Activated T-cell treated with anti-CD3 and anti-CD28 coated beads, Interleukin-2, amount 50 U/mL, for 48 hours (primary cell): ENCODE measurements at regions not wholly inside any gene's neighbourhood (a gene's known extent, or its start where the extent isn't known, plus 50 kb on each side); places are given as distances from the start of the nearest gene placed in this dataset.

Source experiments
- DNase-seq, 2 experiments: peaks; one replicate each; pipeline ENCODE4 v3.0.0-alpha.2; 2020

DNA sequence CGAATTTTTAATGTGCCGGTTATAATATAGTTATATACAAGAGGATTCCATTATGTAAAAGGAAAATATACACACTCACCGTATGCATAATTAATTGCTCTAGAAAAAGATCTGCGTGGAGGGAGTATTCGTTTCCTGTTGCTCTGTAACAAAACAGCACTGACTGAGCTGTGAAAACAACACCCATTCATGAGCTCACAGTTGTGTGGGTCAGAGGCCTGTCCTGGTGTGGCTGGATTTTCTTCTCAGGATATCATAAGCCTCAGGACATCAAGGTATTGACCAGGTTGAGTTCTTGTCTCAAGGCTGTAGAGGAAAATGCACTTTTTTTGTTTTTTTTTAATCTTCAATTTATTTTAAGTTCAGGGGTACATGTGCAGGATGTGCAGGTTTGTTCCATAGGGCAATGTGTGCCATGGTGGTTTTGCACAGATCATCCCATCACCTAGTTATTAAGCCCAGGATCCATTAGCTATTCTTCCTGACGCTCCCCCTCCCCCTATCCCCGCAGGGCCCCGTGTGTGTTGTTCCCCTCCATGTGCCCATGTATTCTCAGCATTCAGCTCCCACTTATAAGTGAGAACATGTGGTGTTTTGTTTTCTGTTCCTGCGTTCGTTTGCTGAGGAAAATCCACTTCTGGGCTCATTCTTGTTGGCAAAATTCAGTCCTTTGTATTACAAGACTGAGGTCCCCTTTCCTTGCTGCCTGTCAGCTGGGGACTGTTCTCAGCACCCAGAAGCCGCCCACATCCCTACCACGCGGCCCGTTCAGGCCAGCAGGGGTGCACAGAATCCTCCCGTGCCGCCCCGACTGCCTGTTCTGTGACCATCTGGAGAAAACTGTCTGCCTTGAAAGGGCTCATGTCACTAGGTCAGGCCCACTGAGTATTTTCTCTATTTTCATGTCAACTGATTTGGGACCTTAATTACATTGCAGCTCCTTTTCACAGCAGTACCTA is 87.4 kb upstream of the ERRFI1 start:
- DNase-seq, result no peak

DNA sequence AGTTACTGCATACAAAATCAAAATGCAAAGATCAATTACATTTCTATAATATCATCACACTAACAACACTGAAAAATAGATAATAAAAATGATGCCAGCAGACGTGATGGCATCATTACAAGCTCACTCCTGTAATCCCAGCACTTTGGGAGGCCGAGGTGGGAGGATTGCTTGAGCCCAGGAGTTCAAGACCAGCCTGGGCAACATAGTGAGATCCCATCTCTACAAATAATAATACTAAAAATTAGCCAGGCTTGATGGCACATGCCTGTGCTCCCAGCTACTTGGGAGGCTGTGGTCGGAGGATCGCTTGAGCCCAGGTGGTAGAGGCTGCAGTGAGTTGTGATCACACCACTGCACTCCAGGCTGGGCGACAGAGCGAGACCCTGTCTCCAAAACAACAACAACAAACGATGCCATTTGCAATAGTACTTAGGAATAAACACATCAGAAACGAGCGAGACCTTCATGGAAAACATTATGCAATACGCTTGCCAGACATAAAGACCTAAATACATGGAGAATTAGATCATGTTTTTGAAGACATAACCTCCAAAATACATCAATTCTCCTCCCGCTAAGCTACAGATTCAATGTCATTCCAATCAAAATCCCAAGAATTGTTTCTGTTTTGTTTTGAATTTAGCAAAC is 86.6 kb upstream of the ERRFI1 start:
- no peak for DNase-seq

DNA sequence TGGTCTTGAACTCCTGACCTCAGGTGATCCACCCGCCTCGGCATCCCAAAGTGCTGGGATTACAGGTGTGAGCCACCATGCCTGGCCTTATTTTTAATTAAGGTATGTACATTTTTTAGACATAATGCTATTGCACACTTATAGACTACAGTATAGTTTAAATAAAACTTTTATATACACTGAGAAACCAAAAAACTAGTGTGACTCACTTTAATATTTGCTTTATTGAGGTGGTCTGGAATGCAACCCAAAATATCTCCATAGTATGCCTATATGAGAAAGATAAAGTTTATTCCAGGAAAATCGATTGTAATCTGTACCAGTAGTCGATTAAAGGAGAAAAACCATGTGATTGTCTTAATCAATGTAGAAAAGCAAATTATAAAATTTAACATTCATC is 85.5 kb upstream of the ERRFI1 start:
- no peak for DNase-seq

DNA sequence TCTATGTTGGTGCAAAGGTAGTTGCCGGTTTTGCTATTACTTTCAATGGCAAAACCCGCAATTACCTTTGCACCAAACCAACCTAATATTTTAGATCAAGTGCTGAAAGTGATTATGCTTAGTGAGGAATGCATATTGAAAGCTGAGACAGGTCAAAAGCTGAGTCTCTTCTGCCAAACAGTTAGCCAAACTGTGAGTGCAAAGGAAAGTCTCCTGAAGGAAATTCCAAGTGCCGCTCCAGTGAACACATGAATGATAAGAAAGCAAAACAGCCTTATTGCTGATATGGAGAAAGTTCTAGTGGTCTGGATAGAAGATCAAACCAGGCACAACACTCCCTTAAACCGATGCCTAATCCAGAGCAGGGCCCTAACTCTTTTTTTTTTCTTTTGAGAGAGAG is 83.1 kb upstream of the ERRFI1 start:
- DNase-seq, result no peak

DNA sequence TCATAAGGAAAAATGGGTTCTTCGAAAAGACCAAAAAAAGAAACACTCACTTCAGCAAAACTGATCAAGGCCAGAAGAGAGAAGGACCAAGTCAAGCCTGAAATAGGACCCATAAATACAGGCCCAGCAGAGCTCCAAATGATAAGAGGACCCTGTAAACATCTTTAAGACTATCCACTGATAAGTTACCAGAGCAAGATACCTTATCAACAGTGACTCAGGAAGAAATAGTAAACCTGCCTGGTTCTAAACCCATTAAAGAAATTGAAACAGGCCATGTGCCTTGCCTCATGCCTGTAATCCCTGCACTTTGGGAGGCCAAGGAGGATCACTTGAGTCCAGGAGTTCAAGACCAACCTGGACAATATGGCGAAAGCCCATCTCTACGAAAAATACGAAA is 81.8 kb upstream of the ERRFI1 start:
- DNase-seq, result no peak

DNA sequence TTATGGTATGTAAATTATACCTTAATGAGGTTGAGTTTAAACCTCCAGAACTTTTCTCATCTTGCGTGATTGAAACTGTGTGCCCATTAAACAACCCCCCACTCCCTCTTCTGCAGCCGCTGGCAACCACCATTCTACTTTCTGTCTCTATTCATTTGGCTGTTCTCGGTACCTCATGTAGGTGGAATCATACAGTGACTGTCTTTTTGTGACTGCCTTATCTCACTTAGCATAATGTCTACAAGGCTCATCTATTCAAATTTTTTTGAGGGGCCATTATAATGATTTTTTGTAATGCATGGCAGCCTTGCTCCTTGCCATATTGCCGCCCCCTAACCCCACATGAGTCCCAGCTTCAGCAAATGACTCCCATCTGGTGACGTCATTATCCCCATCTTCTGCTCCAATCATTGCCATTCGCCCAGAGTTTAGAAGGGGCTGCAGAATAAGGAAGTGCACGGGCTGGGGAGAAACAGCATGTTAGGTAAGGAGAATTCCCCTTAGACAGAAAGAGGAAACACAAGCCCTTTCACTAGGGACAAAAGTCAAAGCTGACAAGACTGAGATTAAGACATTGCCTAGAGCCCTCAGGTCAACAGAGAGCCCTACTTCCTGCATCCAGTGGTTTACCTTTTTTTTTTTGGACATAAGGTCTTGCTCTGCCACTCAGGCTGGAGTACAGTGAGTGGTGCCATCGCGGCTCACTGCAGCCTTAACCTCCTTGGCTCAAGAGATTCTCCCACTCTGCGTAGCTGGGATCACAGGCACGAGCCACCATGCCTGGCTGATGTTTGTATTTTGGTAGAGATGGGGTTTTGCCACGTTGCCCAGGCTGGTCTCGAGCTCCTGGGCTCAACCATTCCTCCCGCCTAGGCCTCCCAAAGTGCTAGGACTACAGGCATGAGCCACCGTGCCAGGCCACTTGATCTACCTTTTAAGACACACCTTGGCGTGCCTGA is 78.4 kb upstream of the ERRFI1 start:
- DNase-seq, result no peak

DNA sequence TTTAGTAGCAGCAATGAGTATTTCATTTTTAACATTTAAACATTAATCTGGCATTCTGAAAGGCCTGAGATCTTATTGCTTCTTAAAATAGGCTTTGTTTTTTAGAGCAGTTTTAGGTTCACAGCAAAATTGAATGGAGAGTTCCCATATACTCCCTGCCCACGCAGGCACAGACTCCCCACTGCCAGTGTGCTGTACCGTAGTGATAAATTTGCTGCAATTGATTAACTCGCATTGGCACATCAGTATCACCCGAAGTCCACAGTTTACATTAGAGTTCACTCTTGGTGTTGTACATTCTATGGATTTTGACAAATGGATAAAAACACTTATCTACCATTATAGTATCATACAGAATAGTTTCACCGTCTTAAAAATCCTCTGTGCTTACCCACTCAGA is 71.8 kb upstream of the ERRFI1 start:
- no peak for DNase-seq

DNA sequence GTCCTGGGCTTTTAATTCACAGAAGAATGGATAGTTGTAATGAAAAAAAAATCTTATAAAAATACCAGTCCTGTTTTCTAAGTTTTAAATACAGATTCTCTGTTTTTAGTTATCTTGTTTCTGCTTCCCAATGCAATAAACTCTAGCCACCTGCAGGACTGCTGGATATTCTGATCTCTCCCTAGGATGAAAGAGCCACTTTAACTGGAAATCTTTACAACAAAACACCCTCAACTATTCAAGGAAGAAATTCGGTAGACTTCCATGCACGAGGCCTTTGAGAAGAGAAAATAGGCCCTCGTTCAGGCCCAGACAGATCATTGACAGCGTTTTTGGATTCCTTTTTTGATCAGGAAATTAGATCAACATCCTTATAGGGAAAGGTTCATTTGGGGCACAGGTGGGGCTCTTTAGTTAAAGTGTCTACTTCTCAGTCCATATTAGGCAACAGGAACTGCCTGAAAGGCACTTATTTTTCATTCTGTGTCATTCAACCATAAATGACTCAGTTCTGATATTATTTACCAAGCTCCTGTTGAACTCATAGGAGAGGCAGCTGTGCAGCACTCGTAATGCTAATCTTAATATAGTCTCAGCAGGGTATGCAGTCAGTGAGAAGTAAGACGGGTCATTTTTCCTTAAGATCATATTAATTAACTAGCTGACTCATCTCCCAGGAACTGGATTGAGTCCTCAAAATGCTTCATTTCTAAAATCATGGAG is 71.1 kb upstream of the ERRFI1 start:
- peak; percentile 36 to 38 for DNase-seq

DNA sequence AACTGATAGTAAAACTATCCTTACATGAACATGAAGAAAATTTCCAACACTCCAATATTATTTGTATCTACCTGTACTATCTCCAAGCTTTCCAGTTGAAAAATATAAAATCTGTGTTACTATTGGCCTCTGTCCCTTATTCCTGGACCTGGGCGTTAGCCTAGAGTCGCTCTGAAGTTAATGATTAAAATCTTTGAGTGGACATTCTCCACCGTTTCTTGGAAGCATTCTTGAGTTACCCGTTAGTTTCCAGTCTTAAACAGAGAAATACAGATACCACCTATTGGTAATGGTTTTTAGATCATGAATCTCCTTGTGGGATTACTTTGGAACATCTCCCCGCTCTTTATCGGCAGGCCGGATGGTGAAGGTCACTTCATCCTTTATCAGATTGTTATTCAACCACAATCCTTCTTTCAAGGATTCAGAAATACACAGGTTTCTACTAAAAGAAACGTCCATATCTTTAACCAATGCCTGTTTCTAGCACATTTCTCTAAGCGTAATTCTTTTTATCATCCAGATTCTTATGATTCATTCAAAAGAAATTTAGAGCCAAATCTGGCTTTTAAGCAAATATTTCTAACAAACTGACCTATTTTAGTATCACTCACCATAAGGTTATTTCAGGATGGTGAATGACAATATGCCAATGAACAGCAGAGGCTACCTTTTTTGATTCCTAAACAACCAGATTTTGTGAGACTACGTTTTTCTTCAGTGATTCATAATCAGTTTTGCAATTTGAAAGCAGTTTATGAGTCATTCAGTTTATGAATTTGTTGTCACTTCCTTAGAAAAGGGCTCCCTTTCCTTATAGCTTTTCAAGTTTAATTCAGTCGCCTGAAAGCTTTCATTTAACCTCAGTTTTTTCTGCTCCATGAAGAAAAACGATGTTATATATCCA is 70.2 kb upstream of the ERRFI1 start:
- DNase-seq, result no peak

DNA sequence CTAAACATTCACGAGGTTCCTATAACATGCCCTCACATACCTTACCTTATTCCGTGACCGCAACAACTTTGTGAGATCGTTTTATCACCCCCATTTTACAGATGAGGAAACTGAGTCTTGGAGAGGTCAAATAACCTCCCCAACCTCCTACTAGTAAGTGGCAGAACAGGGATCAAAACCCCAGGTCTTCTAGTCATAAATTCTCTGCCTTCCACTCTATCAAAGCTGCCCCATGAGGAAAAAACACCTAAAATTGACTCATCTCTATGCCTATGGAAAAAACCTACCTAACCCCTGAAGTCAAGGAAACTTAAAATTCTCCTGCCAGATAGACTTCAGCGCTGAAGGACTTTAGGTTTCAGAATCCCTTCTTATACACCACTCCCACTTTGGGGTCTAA is 69.5 kb upstream of the ERRFI1 start:
- DNase-seq, result no peak

DNA sequence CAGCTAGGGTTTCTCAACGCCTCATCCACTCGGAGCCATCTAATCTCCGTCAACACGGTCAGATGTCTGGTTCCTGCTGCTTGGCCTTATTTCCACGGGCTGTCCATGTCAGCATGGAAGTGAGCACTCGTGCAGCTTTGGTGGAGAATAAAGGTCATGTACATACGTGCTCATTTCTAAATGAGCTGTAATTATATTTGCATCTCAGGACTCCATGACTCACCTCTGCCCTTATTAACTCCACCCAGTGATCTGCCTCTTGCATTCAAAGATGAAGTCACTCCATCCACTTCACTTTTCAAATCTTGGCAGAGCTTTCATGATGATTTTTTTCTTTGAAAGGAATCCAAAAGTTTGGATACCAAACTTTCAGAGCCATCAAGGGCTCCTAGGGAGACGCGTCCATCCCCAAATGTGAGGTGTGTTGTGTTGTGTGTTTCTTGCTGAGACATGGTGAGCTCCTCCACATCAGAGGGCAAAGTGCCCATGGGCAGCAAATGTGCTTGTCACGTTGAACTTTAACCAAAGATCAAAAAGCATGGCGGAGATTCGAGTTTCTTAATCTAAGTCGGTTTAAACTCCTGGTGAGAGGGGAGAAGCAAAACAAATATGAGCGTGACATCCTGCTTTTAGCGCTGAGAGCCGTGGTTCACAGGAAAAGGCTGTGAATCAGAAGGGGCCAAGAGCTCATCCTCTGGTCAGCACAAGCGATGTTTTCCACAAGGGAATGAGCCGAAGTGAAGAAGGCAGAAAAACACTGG is 68.6 kb upstream of the ERRFI1 start:
- no peak for DNase-seq

DNA sequence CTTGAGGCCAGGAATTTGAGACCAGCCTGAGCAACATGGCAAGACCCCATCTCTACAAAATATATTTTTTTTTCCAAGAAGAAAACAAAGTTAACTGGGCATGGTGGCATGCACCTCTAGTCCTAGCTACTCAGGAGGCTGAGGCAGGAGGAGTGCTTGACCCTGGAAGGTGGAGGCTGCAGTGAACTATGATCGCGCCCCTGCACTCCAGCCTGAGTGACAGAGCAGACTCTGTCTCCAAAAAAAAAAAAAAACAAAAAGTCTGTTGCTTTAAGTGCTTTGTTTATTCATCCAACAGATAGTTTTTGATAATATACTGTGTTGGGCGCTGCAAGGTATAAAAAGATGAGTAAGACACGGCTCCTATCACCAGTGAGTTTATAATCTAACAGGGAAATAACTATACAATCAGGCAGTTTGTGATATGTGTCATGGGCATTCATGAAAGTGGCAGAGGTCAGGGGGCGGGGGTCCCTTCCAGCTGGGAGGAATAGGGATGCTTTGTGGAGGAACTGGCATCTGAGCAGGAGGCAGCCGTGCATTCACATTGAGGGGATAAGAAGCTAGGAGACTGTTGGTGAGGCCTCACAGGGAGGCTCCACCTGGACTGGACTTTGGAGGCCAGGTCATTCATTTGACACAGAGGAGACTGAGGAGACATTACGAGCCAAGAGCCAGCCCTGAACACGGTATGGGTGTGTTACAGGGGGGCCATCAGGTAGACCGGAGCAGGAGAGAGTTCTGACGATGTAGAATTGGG is 67.3 kb upstream of the ERRFI1 start:
- DNase-seq, result no peak

DNA sequence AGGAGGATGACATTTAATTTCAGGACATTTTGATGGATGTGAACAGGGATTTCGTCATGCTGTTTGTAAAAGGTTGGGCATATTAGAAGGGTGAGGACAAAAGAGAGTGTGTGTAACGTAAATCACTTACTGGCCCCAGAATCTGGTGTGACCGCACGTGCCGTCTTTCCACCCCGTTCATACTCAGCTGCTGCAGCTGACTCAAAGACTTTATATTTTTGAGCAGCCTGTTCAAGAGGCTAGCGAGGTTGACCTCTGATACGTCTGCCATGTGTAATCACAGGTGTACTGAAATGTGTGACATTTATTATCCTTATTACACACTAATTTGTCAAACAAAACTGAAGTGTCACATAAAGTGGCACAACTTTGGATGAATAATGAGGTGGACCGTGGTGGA is 66.5 kb upstream of the ERRFI1 start:
- no peak for DNase-seq

DNA sequence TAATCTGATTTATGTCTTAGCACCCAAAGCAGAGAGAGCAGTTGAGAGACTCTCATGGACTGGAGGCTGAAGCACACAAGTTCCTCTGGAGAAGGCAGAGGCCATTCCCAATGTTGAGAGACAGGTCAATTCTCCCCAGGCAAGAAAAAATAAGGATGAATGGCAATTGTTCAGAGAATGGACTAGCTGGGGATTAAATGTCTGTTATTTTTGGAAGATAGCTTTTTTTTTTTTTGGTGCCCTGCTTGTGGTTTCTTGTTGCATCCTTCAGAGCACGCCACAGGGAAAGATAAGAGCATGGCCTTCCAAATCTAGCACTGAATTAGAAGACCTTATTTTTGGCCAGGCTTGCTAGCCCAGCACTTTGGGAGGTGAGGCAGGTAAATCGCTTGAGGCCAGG is 65.6 kb upstream of the ERRFI1 start:
- no peak for DNase-seq

DNA sequence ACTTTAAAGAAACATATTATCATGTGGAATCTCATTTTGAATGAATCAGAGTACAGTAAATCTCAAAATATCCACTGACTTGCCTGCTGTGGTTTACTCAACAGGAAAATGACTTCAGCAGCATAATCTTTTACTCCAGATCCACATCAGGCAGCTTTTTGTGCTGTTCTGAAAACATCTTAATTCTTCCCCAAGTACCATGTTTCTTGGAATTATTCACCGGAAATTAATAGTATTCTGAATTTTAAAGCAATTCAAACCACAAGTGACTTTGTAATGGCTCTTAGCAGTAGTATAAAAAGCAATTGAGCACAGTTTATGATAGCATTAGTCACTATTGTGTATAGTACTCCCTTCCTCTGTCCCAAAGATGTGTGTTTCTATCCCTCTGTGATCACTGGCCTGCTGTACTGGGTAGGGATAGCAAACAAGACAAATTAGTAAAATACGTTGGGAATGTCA is 64.2 kb upstream of the ERRFI1 start:
- DNase-seq, result no peak

DNA sequence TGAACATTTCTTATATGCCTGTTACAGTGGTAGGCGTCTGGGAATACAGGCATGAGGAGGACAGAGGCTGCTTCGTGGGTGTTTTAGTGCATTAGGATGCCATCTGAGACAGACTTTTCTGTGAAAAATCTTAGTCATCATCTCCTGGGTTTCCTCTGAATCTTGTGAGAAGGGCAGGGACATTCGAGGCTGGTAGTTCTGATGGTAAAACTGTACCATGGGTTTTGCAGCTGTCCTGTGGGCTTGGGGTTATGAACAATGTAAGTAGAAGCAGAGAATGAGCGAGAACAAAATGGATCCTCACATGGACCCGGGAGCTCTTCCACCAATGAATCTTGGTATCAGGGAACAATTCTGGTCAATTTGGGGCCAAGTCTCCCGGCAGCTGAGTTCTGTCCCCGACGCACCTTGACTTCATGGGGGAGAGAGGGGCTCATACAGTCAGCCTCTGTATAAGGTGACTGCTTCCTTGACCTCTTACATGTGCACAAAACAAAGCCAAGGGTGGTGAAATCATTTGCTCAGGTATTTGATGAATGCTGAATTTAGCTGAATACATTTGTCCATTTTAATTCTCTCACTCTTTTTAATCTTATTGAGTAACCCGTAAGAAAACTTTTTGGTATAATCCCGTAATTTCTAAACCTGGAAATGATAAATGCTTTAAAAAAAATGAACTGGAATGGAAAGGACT is 63.6 kb upstream of the ERRFI1 start:
- DNase-seq, result peak in 1 of 2 experiments; percentile 31

DNA sequence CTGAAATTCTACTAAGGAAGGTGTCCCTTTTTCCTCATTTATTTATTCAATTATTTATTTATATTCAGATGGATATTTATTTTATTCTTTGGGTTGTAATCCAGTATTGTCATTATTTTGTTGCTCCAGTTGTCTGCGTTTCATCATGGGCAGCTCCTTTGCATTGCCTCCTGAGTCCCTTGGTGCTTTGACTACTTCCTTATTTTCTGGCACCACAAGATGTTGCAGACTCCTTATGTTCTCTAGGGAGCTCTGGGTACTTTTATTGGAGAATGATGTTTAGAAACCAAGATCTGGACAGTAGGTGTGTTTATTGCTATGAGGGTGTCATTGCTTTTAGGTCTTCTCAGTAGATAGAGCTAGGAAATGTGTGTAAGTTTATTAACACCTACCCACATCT is 59.9 kb upstream of the ERRFI1 start:
- DNase-seq, result no peak

DNA sequence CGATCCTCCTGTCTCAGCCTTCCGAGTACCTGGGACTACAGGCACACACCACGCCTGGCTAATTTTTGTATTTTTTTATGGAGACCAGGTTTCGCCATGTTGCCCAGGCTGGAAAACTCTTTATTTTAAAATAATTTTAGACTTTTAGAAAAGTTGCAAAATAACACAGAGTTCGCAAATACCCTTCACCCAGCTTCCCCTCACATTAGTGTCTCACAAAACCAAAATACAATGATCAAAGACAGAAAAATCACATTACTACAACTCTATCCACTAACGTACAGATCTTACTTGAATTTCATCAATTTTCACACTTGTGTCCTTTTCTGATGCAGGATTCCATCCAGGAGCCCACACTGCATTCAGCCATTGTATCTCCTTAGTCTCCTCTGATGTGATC is 58.8 kb upstream of the ERRFI1 start:
- DNase-seq, result no peak
